ENCODE measurements at regions not wholly inside any gene's neighbourhood (a gene's known extent, or its start where the extent isn't known, plus 50 kb on each side); places are given as distances from the start of the nearest gene placed in this dataset.
"Not testable (repeated sequence)": the region's sequence is repeated elsewhere in the genome, so short reads cannot be mapped to it uniquely, and the experiment has no call there.

- Histone ChIP-seq H3K4me3 (no peak overlapping the region), H3K27me3 (replicated peaks; ENCODE audit: insufficient read depth) (no peaks in the 10 kb centered on the region), H3K27ac (no peak overlapping the region), H3K4me1 (ENCODE audit: control insufficient read depth in 1 of 2, low read depth in 2 of 2) (no peaks in the 10 kb centered on the region), H3K9me3 (no peaks in the 10 kb centered on the region), H3K36me3 (no peaks in the 10 kb centered on the region)
- ATAC-seq (ENCODE audit: insufficient number of reproducible peaks, low FRiP score, low read depth) (no peak), DNase-seq (ENCODE audit: low spot score) (no peak)
- TF ChIP-seq CTCF (IDR thresholded peaks at IDR 0.05): no peak
Measured at GRCh38 chr1:227489572-227489971, 73.8 kb upstream of the ZNF678 start.

DNA sequence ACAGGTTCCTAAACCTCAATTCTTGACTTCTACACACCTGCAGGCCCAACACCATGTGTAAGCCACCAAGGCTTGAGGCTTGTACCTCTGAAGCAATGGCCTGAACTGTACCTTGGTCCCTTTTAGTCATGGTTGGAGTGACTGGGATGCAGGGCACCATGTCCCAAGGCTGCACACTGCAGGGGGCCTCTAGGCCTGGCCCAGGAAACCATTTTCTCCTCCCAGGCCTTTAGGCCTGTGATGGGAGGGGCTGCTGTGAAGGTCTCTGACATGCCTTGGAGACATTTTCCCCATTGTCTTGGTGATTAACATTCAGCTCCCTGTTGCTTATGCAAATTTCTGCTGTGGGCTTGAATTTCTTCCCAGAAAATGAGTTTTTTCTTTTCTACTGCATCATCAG, 75.8 kb upstream of the ZNF678 start:
- no peaks in the 10 kb centered on the region for H3K4me1 ChIP-seq (ENCODE audit: control insufficient read depth in 1 of 2, low read depth in 2 of 2)
- no peaks in the 10 kb centered on the region for H3K27me3 ChIP-seq (replicated peaks; ENCODE audit: insufficient read depth)
- no peak for TF ChIP-seq CTCF (IDR thresholded peaks at IDR 0.05)
- H3K9me3 ChIP-seq: no peaks in the 10 kb centered on the region
- ATAC-seq (ENCODE audit: insufficient number of reproducible peaks, low FRiP score, low read depth): no peak
- no peaks in the 10 kb centered on the region for H3K36me3 ChIP-seq
- H3K27ac ChIP-seq: no peak overlapping the region
- no peak overlapping the region for H3K4me3 ChIP-seq
- no peak for DNase-seq (ENCODE audit: low spot score)

DNA sequence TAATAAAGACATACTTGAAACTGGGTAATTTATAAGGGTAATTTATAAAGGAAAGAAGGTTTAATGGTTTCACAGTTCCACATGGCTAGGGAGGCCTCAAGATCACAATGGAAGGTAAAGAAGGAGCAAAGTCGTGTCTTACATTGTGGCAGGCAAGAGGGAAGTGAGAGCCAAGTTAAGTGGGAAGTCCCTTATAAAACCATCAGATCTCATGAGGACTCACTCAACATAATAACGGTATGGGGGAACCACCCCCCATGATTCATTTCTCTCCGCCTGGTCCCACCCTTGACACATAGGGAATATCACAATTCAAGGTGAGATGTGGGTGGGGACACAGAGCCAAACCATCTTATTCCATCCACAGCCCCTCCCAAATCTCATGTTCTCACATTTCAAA, 76.8 kb upstream of the ZNF678 start:
- H3K4me1 ChIP-seq (ENCODE audit: control insufficient read depth in 1 of 2, low read depth in 2 of 2): no peaks in the 10 kb centered on the region
- DNase-seq (ENCODE audit: low spot score) (no peak), ATAC-seq (ENCODE audit: insufficient number of reproducible peaks, low FRiP score, low read depth) (no peak)
- H3K9me3 ChIP-seq: no peaks in the 10 kb centered on the region
- H3K36me3 ChIP-seq: no peaks in the 10 kb centered on the region
- no peak for TF ChIP-seq CTCF (IDR thresholded peaks at IDR 0.05)
- H3K27me3 ChIP-seq (replicated peaks; ENCODE audit: insufficient read depth): no peaks in the 10 kb centered on the region
- H3K4me3 ChIP-seq: no peak overlapping the region
- H3K27ac ChIP-seq: no peak overlapping the region

DNA sequence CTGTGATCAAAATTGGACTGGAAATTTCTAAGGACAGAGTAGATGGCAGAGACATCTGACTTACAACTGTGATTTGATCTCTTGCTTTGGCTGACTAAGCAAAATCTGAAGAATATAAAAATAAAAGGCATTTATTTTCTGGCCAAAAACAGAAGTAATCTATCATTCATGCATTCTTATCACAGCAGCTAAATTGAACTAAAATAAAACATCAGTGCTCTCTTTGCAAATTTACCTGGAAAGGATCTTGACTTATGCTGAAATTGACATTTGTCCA, 81.4 kb upstream of the ZNF678 start:
- no peaks in the 10 kb centered on the region for H3K4me1 ChIP-seq (ENCODE audit: control insufficient read depth in 1 of 2, low read depth in 2 of 2)
- no peaks in the 10 kb centered on the region for H3K36me3 ChIP-seq
- no peak overlapping the region for H3K4me3 ChIP-seq
- ATAC-seq (ENCODE audit: insufficient number of reproducible peaks, low FRiP score, low read depth) (no peak), DNase-seq (ENCODE audit: low spot score) (no peak)
- H3K9me3 ChIP-seq: no peaks in the 10 kb centered on the region
- H3K27me3 ChIP-seq (replicated peaks; ENCODE audit: insufficient read depth): no peaks in the 10 kb centered on the region
- no peak overlapping the region for H3K27ac ChIP-seq
- TF ChIP-seq CTCF (IDR thresholded peaks at IDR 0.05): no peak

GRCh38 chr1:227474072-227474471, 89.3 kb upstream of the ZNF678 start:
- ATAC-seq (ENCODE audit: insufficient number of reproducible peaks, low FRiP score, low read depth); DNase-seq (ENCODE audit: low spot score); H3K36me3 ChIP-seq; H3K9me3 ChIP-seq; H3K4me1 ChIP-seq (ENCODE audit: control insufficient read depth in 1 of 2, low read depth in 2 of 2); H3K27me3 ChIP-seq (replicated peaks; ENCODE audit: insufficient read depth); H3K27ac ChIP-seq; H3K4me3 ChIP-seq: not testable (repeated sequence)

DNA sequence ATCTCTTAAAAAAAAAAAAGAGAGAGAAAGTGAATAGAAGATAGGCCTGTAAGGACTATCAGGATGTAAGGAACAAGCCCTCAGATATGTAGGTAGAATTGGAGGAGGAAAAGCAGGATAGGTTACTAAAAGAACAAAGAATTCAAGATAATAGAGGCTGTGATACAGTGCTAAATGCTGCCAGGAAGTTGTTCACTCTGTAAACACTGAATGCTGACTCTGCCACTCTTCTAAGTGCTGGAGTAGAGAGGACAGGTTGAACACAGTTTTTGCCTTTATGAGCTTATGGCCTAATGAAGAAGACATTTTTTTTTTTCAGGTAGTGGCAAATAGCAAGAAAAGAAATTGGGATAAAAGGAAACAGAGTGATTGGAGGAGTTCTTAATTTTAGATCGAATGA, 90.6 kb upstream of the ZNF678 start:
- TF ChIP-seq CTCF (IDR thresholded peaks at IDR 0.05): no peak
- H3K36me3 ChIP-seq: no peaks in the 10 kb centered on the region
- H3K27me3 ChIP-seq (replicated peaks; ENCODE audit: insufficient read depth): no peaks in the 10 kb centered on the region
- no peak overlapping the region for H3K27ac ChIP-seq
- H3K9me3 ChIP-seq: no peaks in the 10 kb centered on the region
- no peaks in the 10 kb centered on the region for H3K4me1 ChIP-seq (ENCODE audit: control insufficient read depth in 1 of 2, low read depth in 2 of 2)
- DNase-seq (ENCODE audit: low spot score) (no peak), ATAC-seq (ENCODE audit: insufficient number of reproducible peaks, low FRiP score, low read depth) (no peak)
- H3K4me3 ChIP-seq: no peak overlapping the region
